ENCODE measurements at regions not wholly inside any gene's neighbourhood (a gene's known extent, or its start where the extent isn't known, plus 50 kb on each side); places are given as distances from the start of the nearest gene placed in this dataset.

DNA sequence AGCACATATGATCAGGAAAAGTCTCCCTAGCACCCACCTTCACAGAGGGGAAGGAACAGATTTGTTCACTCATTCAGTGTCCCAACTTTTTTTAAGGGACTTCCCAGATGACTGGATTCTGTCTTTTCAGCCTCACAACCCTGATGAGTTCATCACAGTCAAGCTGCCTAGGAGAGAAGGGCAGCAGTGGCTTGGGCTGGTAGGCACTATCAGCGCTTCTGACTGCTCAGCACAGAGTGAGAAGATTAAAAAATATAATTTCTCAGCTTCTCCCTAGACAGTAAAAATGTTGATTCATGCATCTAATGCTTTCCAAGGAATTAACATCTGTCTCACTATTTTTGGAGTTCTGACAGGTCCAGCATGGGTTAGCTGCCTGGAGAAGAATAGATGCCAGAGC is 328.2 kb downstream of the DTHD1 start:
- TF ChIP-seq, protein P1, sequence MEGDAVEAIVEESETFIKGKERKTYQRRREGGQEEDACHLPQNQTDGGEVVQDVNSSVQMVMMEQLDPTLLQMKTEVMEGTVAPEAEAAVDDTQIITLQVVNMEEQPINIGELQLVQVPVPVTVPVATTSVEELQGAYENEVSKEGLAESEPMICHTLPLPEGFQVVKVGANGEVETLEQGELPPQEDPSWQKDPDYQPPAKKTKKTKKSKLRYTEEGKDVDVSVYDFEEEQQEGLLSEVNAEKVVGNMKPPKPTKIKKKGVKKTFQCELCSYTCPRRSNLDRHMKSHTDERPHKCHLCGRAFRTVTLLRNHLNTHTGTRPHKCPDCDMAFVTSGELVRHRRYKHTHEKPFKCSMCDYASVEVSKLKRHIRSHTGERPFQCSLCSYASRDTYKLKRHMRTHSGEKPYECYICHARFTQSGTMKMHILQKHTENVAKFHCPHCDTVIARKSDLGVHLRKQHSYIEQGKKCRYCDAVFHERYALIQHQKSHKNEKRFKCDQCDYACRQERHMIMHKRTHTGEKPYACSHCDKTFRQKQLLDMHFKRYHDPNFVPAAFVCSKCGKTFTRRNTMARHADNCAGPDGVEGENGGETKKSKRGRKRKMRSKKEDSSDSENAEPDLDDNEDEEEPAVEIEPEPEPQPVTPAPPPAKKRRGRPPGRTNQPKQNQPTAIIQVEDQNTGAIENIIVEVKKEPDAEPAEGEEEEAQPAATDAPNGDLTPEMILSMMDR (IDR thresholded peaks at IDR 0.05; ENCODE audit: low read depth, low read length) = no peak
- TF ChIP-seq POLR2A (IDR thresholded peaks at IDR 0.05; ENCODE audit: extremely low read depth, insufficient read length) = no peak
- TF ChIP-seq, protein P2, sequence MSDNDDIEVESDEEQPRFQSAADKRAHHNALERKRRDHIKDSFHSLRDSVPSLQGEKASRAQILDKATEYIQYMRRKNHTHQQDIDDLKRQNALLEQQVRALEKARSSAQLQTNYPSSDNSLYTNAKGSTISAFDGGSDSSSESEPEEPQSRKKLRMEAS (IDR thresholded peaks at IDR 0.05; ENCODE audit: low read depth, low read length) = no peak

All from NB4 (cell line).